Activated CD4-positive, CD25-positive, alpha-beta regulatory T cell treated with anti-CD3 and anti-CD28 coated beads, Interleukin-2, amount 50 U/mL, for 16 hours (primary cell): ENCODE measurements at regions not wholly inside any gene's neighbourhood (a gene's known extent, or its start where the extent isn't known, plus 50 kb on each side); places are given as distances from the start of the nearest gene placed in this dataset.

ENCODE experiments used
- DNase-seq: peaks from one replicate; pipeline ENCODE4 v3.0.0-alpha.2; 2020; ENCODE audit warnings: low read depth, low spot score

DNA sequence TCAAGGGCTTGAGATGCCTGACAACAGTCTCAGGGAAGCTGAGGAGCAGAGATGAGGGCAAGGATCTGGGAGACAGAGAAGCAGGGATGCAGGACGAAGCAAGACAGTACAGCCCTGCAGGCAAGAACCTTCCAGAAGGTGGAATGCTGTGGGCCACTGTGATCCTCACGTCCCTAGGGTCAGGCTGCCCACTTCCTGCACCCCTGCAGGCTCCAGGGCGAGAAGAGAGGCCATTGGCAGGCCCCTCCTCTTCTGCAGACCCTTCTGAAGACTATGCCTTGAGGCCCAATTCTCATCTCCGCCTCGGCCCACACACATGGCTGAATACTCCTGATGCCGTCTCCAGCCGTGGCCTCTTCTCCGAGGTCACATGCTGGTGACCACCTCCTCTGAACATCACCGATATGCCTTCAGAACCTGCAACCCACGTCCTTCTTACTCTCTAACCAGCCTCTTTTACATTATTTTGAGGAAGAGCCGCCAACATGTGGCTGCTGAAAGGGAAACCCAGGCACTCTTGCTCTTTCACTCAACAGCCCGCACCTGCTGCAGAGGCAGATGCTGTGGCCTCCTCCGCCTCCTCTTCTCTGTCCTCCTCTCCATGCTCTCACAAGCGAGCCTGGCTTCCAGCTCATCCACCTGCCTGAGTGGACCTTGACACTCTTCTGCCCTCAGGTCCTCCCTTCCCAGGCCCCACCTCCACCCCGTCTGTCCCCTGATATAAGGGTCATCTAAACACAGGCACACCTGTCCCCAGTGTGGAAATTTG is 181.5 kb downstream of the IRX2 start:
- DNase-seq: no peak

DNA sequence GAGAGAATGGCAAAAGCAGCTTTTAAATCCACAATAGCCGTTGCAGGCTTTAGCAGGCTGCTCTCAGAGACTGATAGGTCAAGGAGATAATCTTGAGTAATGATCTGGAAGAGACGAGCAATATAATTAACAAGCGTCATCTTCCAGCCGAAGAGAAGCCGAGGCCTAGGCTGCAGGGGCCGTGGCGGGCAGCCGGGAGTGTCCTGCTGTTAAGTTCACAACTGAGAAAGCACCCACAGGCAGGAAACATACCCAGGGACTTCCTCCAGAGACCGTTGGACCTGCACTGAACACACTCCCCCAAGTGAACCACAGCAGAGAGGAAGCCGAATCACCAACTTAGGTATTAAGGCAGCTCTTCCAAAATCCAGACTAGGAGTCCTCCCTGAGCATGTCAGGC is 182.3 kb downstream of the IRX2 start:
- DNase-seq: no peak

DNA sequence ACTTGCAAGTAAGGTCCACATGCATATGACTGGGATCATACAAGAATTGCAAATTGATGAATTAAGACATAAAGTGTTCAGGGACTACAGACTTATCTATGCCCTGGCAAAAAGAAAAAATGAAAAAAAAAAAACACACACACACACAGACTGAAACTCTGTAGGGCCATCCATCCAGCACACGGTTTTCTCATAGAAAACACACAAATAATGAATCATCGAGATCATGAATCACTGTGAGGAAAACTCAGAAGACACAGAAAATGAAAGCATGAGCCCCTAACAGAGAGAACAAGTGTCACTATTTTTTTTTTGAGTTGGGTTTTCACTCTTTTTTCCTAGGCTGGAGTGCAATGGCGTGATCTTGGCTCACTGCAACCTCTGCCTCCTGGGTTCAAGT is 185.2 kb downstream of the IRX2 start:
- DNase-seq: no peak

DNA sequence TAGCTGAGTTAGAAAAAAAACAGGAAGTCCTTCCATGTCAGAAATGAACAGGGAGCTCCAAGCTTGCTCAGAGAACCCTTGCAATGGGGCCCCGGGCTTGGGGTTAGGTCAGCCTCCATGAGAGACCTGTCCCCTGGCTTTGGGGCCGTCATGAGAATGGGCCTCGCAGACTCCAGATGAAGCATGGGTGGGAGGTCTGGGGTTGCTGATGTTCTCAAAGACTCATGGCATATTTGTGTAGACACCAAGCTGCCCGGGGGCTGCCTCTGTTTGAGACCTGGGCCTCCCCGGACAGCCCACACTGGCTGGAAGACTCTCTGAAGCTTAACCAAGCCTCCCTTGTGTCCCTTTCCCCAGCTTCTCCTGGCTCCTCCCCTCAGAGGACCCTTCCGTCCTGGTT is 186.3 kb downstream of the IRX2 start:
- no peak for DNase-seq

DNA sequence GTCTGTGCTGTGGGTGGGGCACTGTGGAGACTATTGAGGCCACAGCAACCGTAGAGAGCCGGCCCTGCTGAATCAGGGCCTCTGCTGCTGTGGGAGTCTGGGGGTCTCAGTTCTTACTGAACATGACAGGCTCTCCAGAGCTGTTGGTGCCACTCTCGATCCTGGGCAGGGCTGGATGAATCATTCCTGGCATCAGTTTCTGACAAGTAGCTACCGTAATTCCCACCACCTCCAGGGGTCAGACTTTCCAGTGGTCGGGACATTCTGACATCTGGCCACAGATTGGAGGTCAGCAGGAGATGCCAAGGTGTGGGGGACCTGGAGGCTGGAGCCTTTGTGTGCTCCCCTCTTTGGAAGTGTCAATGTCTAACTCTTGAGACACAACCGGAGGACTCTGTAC is 188.4 kb downstream of the IRX2 start:
- DNase-seq: no peak

DNA sequence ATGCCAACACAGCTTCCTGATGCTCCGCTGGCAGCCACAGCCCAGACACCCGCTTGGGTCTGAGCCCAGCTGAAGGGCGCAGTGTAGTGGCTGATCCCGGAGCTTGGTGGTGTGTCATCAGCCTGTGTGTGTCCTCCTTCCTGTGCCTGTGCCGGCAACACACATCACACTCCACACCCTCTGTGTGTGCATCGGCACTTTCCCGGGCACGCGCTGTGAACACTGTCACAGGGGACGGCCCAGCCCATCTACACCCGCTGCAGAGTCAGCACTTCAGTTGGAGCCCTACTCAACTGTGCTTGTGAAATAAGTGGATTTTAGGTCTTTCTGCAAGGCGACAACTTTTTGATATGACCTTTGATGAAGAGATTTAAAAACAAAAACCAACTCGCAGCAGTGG is 189.4 kb downstream of the IRX2 start:
- DNase-seq: no peak

DNA sequence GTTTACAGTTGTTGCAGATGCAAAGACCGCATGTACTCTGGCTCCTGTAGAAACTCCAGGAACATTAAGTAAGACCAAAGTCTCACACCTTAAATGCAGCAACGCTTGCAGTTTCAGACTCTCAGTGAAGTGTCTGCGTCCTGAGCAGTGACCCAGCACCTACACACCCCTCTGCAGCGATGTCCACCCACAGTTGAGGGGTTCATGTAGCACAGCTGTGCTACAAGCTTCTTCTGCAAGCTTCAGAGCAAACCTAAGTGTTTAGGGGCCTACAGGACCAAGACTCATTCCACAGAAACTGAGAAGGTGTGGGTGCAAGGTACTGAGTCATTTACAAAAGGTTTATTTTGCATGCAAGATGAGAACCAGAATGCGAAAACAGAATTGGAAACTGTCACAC is 191.0 kb downstream of the IRX2 start:
- DNase-seq: no peak

DNA sequence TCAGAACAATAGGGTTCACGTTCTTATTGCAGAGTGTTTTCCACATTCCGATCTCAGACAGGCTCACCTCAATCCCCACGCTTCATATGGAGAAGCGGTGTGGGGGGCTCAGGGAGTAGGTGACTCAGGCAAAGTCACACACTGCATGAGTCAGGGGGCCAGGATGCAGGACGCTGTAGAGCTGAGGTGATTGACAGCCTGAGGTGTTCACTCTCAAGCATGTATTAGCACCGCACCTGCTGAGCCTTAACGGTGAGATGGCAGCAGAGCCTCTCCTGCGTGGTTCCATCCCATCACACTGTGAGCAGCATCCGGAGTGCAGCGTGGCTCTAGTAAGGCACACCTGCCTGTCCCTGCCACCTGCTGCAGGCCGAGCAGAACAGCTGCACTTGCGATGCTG is 194.0 kb downstream of the IRX2 start:
- no peak for DNase-seq

DNA sequence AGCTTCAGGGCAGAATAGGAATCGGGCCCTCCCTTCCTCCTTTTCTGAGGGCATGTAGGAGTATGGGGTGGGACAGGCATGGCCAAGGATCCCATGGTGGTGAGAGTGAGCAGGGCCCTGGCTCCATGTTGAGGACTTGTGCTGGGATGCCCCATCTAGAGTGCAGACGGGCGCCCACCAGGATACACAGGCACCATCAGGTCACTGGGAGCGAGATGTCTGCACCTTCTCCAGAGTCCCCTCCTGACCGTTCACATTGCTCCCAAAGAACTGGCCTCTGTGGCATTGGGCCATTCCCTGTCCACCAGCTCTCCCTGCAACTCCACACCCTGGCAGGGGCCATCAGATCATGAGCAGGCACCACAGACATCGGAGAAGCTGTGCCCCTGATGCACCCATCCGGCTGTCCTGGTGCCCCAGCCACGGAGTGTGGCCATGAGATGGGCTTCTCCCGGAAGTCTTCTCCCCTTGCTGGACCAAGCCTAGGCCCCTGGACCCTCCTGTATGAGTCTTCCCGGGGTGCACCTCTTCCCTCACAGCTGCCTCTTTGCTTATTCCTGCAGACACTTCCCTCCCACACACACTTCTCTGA is 195.0 kb downstream of the IRX2 start:
- no peak for DNase-seq

DNA sequence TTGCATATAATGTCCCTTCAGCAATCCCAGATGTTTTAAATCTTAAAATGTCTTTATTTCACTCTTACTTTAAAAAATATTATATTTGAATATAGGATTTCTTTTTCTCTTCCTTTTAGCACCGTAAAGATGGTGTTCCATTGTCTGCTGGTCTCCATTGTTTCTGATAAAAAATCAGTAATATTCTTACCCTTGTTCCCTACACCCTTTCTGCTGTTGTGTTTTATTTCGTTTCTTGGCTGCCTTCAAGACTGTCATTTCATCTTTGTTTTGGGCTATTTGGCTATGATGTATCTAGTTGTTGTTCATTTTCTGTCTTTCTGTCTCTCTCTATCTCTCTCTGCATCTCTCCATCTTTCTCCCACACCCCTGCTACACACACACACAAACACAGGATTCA is 197.9 kb downstream of the IRX2 start:
- DNase-seq: no peak

DNA sequence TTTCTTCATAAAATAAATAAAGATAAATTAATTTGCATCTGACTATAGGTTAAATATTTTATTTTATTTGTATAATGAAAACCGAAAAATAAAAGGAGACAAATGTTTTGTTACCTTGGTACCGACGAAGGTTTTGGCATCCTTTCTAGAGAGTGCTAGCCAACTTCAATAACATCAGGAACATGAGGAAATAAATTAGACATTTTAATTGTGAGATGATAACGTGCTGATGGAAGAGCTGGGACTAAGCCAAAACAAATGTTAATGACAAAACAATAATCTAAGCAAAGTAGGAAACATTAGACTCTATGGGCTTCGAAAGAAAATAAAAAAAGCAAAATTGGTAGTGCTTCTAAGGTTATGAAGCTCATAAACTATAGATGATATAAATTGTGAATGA is 201.0 kb downstream of the IRX2 start:
- DNase-seq: no peak

DNA sequence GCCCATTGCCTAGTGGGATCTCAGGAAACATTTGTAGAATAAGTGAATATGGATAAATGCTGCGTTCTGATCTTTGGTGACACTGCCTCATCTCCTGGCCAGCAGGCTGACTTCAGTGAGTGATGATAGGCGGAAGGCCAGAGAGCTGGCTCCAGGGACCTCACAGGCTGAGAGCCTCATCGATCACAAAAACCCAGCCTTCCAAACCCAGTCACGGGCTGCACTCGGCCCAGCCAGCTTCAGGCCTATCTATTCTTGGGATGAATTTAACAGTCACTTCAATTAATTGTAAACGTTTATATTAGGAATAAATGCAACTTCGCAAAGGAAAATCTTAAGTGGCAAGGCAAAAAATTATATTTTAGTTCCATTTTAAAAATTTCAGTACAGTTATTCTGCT is 201.6 kb downstream of the IRX2 start:
- DNase-seq: no peak

DNA sequence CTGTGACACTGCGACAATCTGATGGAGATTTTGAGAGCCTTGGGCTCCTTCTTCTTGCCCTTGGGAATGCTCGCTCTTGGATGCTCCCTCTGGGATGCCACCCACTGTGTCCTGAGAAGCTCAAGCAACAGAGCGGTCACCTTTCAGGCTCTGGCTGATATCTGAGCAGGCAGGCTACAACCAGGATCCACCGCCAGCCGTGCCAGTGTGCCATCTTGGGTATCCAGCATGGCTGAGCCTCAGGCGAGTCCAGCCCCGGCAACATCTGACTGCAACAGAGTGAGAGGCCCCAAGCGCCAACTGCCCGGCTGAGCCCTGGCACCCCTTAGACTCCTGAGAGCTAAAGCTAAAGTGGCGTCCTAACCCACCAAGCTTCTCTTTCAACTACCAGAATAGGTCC is 202.1 kb downstream of the IRX2 start:
- DNase-seq: no peak

DNA sequence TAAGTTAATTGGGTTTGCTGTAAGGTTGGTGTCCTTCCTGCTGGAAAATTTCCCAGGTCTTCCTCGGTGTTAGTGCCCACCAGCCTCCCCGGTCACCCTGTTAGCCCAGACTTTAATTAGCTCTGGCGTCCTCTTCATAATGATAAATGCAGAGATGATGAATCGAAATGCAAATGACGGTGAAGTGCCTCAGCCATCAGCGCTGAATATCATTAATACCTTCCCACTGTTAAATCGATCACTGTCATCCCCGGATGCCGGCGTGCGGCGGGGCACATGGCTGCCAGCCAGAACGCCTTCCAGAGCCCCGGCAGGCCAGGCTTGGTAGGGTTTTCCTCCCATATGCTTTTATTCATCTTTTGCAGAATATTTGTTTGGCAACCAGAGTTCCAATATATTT is 204.5 kb downstream of the IRX2 start:
- DNase-seq: no peak

DNA sequence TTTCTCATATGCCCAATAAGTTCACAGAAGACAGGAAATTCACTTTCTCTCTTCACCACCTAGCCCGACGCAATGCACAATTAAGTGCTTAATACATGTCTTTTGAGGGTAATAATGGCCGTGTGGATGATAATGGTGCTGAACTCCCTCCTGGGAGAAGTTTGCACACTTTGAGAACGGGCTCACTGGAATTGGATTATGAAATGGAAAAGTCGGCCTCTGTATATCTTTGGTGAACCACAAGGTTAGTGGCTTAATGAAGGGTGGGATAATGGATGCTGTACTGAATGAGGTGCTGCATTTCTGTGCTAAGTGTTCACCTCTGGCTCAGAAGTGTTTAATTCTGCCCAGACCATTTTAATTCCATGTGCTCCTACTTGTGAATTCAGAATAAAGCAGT is 207.5 kb downstream of the IRX2 start:
- DNase-seq: no peak

DNA sequence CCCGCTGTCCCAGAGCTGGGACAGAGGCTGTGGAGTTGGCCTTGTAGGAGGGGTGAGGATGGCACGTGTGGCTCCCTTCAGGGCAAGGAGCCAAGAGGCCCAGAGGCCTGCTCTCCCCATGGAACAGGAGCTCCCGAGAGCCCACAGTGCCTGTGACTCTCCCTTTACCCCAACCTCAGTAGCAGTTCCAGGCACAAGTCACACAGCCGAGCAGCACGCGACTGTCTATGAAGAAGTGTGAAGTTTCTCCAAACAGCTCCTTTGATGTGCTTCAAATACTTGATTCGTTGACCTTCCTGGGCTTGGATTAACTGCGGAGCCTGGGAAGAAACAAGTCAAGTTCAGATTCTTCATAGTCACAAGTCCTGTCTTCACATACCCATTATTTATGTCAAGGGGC is 208.7 kb downstream of the IRX2 start:
- no peak for DNase-seq

DNA sequence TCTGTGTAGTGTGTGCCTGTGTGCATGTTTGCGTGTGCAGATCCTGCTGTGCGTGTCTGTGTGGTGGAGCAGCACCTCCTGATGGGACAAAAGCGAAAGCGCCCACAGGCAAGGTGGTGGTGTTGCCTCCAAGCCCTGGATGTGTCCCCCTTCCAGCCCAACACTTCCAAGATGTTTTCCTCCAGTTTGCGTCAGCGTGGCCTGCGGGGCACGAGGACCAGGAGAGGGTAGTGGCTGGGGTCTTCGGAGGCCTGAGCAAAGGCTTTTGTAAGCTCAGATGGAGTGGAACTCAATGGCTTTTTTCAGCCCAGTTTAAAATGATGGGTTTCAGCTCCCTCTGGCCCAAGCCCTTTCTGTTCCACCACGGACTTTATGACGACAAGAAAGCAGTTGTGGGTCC is 209.5 kb downstream of the IRX2 start:
- no peak for DNase-seq

DNA sequence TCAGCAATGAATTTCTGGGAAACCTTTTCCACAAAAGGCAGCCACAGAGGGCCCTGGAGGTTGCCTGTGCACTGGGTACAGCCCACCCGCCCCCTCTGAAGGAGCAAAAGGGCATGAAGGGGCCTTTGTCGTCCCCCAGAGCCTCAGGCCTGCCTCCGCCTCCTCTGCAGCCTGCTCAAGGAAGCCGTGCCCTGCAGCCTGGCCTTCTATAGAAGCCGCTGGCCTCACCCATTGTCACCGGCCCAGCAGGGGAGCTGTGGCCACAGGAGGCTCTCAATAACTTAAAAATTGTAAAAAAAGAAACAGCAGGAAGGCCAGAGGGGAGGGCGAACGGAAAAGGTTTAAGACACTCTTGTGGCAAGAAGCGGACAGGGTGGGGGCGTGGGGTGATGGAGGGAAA is 213.3 kb downstream of the IRX2 start:
- no peak for DNase-seq

DNA sequence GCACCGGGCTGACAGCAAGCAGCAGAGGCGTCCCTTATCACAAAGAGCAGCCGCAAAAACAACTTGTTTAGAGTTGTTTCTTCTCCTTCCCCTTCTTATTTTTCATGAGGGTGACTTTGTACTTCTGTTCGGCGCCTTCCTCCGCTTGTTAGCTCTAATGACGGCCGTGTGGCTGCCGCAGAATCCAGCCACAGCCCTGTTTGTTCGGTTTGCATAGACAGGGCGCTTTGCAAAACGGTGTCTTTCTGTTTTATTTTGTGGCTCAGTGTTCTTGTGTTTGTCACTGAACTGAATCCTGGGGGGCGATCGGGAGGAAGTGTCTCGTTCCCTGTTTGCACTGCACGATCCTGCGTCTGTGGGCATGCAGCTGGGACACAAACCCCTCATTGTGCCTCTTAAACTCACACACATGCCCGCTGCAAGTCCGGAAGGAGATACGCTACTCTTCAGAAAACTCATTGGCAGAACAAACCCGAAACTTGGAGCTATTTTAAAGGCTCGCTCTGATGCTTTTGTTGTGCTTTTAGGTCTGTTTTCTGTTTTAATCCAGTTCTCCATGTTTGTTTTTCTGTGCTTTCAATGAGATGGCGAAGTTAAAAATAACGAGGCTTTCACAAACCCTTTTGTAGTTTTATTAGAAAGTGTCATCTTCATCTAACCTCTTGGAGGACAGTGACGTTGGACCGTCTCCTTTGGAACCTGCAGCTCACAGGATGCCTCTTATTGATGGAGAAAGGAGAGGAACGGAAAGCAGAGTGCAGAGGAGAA is 213.9 kb downstream of the IRX2 start:
- DNase-seq: no peak

DNA sequence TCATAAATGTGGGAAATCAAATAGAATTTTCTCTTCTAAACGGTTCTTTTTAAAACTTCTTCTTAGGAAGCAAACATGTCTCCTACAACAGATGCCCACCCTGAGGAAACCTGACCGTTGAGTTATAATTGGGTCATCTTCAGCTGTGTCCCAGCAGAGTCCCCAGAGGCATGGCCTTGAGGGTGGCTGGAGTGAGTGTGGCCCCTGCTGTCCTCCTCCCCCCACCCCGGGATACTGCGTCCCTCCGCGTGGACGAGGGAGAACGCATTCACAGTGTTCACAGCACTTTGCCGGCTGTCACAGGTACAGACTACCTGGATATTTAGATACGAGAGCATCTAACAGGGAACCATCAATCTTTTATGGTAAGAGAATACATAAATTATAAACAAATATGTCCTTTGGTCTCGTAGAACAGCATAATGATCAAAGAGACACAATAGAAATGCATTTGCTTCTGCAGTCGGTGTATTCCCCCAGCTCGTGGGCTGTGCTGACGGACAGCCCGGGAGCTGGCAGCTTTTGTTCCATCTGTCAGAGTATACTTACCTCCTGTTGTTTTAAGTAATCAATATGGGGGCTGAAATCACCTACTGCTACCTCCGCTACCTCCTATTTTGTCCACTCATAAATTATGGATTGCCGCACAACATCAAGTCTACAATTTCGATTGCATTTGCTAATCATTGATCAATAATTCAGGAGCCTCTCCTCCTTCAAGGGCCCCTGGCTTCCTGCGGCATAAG is 214.7 kb downstream of the IRX2 start:
- DNase-seq: no peak

DNA sequence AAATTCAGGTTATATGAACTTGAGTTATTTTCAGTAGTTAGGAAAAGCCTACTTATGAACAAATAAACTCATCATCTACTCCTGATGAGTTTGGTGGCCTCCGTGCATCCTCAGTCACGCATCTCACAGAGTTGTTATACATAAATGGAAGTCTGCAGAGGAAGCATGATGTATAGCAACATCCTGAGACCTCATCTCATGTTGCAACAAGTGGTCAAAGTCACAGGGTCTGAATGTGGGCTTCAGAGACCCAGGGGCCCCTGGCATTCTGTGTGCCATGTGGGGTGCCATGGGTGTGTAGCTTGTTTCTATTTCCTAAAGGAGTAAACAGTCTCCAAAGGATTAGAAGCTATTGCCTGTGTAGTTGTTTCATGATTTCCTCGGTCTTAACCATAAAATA is 216.5 kb downstream of the IRX2 start:
- no peak for DNase-seq

DNA sequence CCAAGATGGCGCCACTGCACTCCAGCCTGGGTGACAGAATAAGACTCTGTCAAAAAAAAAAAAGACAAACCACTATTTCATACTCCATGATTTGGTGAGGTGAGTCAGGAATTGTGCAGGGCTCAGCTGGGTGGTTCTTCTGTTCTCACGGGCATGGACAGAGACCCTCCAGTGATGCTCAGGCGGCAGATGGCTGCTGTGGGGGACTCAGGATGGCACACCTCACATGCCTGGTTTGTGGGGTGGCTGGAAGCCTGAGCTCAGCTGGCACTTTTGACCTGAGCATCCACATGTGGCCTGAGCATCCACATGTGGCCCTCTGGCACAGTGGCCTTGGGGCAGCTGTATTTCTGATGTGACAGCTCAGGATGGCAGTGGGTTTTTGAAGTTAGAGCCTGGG is 217.2 kb downstream of the IRX2 start:
- DNase-seq: no peak
